GM20431 (cell line): ENCODE measurements at regions not wholly inside any gene's neighbourhood (a gene's known extent, or its start where the extent isn't known, plus 50 kb on each side); places are given as distances from the start of the nearest gene placed in this dataset.
"Not testable (repeated sequence)": the region's sequence is repeated elsewhere in the genome, so short reads cannot be mapped to it uniquely, and the experiment has no call there.

Source experiments
- in situ Hi-C: fragments of 300-500 bp; cut with MseI, MboI; formaldehyde crosslinking; loops from one replicate; pipeline ENCODE4 v1.15.0; 2020; ENCODE audit warnings: low sequenced_read_pairs; ENCODE audit not compliant: unreplicated experiment

DNA sequence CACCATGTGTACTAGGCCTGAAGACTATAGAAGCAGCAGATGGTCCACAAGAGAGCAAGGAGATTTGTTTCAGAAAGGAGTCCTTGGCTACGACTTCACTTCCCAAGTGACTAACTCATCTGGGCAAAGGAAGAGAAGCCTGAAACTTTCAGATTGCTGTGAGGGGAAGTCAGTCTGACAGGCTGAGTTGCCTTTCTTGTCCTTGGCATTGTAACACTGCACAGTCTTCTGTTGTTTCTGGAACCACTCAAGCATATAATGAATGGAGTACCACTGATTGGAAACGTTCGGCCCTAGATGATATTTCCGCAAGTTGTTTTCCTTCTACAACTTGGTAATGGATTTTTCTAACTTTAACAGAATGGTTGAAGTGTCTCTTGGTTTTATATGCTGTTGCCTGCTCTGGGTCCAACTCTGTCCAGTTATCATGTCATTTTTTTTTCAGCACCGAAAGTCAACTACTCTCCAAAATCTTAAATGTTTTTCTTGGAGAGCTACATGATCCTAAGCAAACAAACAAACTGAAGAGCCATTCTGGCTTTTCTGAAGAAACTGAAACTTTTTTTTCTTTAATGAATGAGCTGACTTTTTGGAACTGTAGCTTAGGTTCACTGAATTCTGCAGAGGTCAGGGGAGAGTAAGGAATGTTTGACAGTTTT is 685.7 kb downstream of the MECOM start:
- in situ Hi-C loops: no loop called here

DNA sequence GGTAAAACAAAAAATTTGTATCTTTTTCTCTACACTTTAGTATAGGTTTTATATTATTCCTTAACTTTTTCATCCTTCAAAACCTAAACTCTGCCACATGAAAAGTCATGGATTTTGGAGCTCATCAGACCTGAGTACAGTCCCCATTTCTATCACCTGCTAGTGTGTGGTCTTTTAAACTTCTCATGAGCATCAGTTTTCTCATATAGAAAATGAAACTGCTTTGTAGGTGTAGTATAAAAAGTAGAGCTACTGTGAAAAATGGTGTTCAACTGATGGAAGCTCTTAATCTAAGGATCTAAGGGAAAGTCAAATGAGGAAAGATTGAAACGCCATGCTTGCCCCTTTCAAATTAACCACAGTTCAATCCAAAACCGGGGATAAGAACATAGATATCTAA is 686.5 kb downstream of the MECOM start:
- in situ Hi-C loops: no loop called here

DNA sequence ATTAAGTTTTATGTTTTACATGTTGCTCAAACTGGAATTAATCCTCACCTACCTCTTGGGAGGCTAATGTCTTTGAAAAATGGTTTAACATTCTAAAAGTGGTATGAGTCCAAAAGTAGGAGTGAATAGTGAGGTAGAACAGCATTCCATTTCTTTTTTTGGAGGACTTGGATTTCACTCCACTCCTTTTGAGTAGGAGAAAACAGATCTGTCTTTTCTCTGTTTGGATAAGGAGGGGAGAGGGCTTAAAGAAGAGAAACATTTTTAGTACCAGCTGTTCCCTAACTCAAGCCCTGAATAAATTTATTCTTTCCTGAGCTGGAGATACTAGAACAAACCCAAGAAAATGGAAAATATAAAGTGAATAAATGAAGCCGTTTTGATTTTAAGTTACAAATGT is 687.9 kb downstream of the MECOM start:
- in situ Hi-C loops: no loop called here

DNA sequence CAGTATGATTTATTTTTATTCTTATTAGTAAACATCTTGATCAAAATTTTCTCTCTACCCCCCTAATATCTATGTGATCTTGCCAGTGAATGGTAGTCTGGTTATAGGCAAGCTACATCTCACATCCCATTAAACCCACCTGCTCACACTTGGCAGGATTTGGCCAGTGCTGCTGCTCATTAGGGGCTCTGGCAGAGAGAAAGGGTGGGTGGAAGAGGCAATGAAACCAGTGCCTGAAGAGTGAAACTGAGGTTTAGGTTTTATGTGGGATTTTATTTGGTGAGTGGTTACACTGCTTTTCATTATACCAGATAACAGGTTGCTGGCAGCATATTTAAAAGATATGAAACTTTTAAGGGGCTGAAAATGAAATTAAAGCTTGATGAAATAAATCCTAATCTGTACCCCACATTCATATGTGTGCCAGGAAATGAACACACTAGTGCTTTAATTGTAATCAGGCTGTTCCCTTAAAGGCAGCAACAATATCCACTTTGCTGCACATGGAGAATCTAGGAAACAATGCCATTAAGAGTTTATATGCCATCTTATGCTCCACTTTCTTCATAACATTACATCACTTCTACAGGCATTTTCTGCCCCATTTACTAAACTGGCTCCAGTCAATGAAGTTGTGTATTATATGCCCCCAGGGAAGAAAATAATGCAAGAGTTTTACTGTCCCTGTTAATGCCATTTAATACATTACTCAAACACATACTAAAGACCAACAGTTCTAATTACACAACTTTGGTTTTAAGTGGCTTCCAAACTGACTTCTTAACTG is 688.7 kb downstream of the MECOM start:
- in situ Hi-C loops: no loop called here

DNA sequence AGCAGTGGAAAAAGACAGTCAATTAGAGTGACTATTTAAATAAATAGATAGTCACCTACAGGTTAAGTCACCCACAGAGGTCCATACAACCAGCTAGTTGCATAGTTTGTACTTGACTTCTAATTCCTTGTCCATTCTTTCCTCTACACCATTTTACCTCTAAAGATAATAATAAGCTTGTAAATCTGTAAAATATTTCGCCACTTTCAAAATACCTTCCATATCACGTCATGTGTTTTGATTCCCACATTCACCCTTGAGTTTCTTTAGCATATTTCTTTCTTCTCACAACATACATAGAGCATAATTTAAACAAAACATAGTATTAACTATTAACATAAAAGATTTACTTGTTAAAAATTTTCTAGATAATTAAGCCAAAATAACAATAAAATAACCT is 689.6 kb downstream of the MECOM start:
- in situ Hi-C loops: no loop called here

DNA sequence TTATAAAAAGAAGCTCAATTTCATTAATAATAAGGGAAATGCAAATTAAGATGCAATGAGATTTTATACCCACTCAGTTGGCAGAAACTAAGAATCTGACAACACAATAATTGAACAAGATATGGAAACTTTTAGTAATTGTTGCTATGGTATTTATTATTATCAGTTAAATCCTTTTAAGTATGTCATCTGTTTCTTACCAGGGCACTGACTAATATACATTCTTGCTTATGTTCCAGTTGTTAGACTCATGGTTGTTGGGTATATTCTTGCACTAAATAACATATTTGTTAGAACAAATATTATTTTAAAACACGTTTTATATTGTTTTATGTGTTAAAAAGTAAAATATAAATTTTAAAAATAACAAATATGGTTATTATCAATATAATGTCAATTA is 690.3 kb downstream of the MECOM start:
- in situ Hi-C loops: no loop called here

DNA sequence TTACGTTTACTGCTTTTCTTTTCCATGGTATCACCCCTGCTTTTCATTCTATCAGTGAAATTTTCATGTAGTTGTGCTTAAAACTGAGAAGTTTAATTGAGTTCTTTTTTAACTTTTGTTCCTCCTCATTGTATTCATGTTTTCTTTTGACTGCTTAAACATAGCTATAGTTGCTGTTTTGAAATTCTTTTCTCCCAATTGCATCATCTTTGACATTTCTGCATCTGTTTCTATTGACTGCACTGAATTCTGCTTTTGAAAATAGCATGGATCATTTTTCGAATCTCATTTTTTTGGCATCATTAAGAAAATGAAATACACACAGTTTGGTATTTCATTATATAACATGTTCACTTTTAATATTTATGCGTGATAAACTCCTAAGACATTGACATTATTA is 694.9 kb downstream of the MECOM start:
- in situ Hi-C loops: no loop called here

DNA sequence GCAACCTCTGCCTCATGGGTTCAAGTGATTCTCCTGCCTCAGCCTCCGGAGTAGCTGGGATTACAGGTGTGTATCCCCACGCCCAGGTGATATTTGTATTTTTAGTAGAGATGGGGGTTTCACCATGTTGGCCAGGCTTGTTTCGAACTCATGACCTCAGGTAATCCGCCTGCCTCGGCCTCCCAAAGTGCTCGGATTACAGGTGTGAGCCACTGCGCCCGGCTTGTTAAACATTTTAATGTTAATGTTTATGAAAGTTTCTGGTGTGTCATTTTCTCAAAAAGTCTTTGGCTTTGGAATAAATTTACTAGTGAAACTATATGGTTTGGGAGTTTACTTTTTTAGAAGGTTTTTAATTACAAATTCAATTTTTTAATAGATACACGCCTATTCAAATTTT is 698.8 kb downstream of the MECOM start:
- in situ Hi-C loops: no loop called here

DNA sequence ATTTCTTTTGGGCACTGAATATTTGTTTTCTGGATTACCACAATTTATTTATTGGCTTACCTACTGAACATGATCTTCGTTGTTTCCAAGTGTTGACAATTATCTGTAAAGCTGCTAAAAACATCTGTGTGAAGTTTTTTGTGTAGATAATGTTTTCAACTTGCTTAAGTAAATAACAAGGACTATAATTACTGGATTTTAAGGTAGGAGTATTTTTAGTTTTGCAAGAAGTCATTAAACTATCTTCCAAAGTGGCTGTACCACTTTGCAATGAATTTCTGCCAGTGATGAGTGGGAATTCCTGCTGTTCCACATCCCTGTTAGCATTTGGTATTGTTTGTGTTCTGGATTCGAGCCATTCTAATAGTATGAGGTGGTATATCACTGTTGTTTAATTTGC is 702.2 kb downstream of the MECOM start:
- in situ Hi-C loops: no loop called here

DNA sequence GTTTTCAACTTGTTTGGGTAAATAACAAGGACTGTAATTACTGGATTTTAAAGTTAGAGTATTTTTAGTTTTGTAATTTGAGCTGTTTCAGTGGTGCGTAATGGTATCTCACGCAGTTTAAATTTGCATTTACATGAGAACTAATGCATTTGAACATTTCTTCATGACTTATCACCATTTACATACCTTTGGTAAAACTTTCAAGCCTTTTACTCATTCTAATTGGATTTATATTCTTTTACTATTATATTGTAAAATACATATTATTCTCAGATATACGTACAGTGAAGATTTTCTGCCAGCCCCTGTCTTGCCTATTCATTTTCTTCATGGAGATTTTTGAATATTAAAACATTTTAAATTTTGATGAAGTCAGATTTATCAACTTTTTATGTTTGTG is 703.8 kb downstream of the MECOM start:
- in situ Hi-C loops: no loop called here

DNA sequence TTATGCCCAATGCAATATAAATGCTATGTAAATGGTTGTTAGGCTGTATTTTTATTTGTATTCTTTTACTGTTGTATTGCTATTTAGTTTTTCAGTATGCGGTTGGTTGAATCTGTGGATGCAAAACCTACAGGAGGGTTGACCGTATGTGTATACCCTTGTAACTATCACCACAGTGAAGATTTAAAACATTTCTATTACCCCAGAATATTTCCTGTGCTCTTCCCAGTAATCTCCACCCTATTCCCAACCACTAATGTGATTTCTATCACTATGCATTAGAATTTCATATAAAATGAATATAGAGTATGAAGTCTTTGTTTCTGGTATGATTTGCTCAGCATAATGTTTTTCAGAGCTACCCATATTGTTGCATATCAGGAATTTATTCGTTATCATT is 705.0 kb downstream of the MECOM start:
- in situ Hi-C loops: no loop called here

DNA sequence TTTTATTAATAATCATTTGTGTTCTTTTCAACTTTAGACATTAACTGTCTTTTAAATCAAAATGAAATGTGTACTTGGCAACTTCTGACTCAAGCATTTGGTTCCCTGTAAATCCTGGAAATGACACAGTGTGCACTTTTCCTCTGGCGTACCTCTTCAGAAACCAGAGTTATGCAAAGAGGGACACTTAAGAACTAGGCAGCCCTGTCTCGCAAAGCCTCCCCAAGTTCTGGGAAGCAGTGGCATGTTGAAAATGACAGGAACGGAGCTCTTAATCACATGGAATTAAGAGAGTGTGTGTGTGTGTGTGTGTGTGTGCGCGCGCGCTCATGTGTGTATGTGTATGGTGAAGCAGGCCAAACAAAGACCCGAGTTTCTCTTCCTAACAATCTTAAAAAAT is 707.4 kb downstream of the MECOM start:
- in situ Hi-C loops: no loop called here

DNA sequence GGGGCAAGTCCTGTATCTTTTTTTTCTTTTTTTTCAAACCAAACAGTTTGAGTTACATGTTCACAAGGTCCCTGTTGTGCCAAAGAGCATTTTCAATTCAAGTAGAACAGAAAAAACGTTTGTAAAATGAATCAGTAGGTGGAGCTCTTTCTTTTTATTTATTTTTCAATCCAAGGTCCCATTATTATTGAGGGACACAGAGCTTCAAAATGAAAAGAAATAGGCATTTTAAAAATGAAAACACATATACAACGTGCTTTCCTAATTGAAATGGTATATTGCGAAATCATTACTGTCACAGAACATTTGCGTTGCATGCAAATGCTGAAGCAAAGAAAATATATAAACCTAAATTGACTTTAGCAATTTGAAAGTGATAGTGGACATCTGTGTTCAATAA is 711.0 kb downstream of the MECOM start:
- in situ Hi-C loops: no loop called here

DNA sequence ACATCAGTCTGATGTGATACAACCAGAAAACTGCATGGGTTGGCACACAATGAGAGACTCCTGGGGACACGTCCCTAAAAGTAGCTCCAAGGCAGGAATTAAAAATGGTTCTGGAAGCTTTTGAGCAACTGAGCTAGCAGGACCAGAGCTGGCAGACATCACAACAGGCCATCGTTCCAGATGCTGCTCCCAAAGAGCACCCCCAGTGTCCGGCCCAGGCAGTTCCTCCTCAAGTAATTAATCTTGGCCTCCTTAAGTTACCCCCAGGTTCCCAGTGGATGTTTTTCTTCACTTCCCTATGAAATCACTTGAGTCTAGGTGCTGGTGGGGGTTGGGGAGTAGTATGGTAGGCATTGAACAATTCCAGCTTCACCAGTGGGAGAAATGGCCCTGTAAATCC is 711.6 kb downstream of the MECOM start:
- in situ Hi-C loops: no loop called here

DNA sequence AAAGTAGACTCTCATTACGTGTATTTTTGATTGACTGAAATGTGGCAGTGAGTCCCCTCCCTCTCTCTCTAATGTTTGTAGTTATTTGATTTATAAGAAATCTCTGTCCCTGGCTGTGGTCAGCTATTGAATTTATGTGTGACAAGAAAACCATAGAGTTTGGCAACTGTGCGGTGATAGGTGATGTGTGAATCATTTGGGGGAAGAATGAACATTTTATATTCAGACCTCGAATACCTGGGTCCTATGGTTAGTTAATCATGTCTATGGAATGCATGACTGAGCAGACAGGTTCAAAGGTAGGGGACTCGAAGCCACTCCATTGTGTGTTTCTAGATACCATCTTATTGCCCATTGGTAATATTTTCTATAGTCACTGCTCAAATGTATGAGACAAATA is 712.1 kb downstream of the MECOM start:
- in situ Hi-C loops: no loop called here

DNA sequence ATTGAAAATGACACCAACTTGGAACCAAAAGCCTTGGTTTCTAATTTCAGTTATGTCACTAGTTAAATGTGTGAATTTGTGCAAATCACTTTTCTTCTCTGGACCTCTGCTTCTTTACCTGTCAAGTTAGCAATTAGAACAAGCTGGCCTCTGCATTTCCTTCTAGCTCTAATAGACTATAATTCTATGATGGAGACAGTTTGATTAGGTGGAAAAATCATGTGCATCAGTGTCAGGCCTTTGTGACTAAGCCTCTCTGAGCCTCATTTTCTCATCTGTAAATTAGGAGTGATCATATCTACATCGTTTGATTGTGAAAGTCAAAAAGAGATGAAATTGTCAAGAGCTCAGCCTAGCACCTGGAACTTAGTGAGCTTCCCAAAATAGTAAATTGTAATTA is 712.9 kb downstream of the MECOM start:
- in situ Hi-C loops: no loop called here

DNA sequence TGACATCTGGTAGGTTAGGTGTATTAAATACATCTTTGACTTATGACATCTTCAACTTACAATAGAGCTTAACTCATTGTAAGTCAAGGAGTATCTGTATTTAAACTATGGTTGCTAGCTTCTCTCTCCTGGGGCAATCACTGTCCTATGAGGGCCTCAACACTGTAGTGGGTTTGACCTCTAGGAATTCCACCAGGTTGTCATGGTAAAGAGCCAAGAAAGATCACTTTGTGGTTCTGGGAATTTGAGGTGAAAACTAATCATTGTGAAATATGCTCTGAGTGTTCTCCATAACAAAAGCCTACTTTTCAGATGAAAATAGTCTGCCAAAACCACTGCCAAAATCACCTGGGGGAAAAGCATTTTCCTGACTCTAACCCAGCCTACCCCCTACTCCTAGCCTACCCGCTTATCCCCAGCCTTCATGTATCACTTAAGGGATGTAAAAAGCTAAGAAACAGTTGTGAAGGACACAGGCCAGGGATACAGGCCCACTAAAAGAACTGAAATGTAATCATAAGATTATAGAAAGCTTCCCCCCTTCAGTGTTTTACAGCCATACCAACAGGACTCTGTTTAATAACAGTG is 723.8 kb downstream of the MECOM start:
- in situ Hi-C loops: no loop called here

DNA sequence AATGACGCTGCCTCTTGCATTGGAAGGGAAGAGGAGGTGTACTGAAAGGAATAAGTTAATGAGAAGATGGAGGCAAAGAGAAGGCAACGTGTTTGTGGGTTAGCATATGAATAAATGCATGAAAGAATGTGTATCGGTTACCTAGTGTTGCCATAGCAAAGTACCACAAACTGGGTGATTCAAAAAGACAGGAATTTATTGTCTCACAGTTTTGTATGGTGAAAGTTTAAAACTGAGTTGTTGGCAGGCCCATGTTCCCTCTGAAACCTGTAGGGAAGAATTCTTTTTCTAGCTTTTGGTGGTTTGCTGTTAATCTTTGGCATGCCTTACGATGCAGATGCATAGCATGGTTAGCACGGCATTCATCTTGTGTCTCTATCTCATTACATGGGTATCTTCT is 729.9 kb downstream of the MECOM start:
- in situ Hi-C loops: no loop called here

DNA sequence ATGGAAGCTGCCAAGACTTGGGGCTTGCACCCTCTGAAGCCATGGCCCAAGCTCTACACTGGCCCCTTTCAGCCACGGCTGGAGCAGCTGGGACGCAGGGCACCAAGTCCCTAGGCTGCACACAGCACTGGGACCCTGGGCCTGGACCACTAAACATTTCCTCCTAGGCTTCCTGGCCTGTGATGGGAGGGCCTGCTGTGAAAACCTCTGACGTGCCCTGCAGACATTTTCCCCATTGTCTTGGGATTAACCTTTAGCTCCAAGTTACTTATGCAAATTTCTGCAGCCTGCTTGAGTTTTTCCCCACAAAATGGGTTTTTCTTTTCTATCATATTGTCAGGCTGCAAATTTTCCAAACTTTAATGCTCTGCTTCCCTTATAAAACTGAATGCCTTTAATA is 733.5 kb downstream of the MECOM start:
- in situ Hi-C loops: not testable (repeated sequence)

DNA sequence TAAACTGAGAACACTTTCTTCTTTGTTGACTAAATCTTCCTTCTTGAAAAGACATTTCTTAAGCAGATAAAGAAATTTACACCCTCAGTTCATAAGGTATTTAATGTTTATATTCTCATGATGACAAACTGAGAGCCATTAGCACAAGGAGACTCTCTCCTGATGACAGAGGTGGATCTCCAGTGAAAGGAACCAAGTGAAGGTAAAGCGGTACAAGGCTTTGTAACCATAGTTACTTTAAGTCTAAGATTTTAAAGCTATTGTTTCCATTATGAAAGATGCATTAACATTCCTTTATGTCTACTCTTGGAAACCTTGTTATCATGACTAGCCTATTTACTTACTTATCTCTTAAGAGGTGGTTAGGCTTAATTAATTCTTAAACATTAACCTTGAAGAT is 737.1 kb downstream of the MECOM start:
- in situ Hi-C loops: no loop called here

DNA sequence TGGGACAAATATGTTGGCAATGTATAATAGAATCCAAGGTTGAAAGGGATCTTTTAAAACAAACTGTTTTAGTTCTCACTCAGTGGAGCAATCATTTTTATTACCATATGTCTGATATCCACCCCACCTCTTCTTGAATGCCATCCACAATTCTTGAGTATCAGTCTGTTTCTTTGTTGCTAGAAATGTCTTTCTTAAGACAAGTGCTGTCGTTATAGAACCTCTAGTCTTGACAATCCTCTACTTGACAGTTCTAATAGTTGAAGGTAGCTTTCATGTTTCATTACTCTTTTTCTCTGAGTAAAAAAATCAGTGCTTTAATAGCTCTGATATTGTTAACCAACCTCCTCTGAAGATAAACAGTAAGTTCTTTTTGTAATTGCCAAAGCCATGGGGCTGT is 737.9 kb downstream of the MECOM start:
- in situ Hi-C loops: no loop called here

DNA sequence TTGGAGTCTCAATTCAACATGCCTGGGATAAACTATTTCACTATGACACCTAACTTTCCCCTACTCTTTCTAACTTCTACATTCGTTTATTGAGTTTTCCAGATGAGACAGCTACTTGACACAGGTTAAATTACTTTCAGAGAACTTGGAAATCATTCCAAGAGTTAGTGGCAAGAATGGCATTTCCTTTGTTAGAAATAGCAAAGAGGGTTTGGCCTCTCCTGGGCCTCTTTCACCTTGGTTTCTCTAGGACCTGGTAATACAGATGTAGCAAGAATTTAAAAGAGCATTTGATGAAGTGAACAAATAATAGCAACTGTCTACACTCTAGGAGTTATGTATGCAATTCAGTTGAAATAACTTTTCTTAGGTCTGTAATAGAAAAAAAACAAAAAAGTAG is 748.9 kb downstream of the MECOM start:
- in situ Hi-C loops: no loop called here
